CD4-positive, alpha-beta T cell treated with Interleukin-17A for 4 hours (primary cell): ENCODE measurements at regions not wholly inside any gene's neighbourhood (a gene's known extent, or its start where the extent isn't known, plus 50 kb on each side); places are given as distances from the start of the nearest gene placed in this dataset.

Experiments used
- DNase-seq: peaks from one replicate; pipeline ENCODE4 v3.0.0-alpha.2; 2020; ENCODE audit warnings: mixed read lengths

DNA sequence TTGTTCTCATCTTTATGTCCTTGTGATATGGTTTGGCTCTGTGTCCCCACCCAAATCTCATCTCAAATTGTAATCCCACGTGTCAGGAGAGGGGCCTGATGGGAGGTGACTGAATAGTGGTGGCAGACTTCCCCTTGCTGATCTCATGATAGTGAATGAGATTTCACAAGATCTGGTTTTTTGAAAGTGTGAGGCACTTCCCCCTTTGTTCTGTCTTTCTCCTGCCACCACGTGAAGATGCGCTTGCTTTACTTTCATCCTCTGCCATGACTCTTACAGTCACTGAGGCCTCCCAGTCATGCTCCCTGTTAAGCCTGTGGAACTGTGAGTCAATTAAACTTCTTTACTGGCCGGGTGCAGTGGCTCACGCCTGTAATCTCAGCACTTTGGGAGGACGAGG, 161.0 kb downstream of the HERPUD2 start:
- DNase-seq, result no peak

DNA sequence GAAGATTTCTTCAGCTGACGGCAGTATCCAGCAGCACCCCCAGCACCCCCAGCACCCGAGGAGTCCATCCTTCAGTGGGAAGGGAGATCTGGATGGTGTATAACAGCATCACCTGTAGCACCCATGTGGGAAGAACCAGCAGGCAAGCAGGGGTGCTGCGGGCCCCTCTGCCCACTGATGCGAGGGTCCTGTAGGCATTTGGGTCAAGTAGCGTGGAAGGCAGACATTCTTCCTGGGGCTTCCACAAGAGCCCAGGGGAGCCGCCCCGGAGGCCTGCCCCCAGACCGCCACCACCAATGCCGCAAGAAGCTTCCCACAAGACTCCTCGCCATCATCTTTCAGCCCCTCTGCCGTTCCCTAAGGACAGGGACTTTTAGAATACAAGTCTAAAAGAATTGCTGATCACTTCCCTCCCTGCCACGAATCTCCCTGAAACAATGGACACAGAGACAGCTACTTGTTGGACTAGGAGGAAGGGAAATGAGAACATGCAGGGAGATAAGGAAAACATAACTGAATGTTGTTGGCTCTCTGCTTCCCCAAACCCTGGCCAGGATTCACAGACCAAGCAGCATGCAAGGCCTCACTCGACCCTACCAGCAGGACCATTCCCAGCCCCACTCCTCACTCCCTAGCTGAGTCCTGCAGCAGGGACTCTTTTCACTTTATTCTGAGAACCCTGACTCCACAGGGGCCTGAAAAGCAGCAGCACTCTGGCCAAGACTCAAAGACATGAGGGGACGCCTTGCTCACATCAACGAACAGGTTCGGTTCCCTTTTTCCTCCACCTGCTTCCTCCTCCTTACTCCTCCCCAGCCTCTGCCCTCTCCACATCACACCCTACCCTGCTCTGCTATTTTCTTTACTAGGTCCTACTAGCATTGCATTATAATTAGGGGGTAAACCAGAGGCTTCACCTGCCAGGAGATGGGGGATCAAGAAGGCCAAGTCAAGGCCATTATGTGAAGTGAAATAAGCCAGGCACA, 164.5 kb downstream of the HERPUD2 start:
- no peak for DNase-seq

DNA sequence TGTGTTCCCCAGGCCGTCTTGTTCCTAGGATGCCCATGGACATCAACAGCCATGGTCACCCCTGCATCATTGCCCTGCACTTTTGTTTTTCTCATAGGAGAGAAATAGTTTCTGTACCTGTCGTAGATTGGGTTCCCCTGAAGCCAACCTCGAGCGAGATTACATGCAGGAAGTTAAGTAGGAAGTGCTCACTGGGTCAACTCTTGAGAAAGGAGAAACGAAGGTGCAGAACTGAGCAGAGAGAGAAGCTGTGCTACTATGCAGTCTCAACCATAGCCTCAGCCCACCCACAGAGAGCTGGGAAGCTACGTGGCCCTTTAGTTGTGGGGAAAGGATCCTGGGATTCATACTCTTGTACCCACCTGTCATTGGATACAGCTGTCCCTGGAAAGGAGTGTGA, 165.2 kb downstream of the HERPUD2 start:
- DNase-seq, result no peak

DNA sequence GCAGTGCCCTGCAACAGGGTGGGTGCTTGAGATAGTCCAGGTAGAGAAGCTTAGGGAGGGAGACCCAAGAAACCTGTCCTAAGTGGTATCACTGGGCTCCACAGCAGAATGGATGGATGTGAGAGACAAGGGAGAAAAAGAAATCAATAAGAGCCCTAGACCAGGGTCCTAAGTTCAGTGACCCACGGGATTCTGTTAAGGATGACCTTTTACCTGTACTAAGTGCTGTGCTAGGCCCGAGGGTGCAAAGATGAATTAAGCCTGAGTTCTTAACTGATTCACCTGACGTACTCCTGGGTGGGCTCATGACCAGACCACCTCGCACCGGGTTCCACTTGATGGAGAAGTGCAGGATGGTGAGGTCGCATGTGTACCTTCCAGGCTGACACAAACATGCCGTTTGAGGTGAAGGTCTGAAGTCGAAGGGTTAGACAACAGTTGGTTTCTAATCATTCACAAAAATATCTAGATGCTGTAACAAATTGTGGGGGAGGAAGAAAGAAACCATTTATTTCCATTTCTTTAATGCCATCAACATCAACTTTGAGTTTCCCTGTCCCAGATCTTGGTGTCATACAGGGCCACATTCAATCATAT, 166.5 kb downstream of the HERPUD2 start:
- no peak for DNase-seq

DNA sequence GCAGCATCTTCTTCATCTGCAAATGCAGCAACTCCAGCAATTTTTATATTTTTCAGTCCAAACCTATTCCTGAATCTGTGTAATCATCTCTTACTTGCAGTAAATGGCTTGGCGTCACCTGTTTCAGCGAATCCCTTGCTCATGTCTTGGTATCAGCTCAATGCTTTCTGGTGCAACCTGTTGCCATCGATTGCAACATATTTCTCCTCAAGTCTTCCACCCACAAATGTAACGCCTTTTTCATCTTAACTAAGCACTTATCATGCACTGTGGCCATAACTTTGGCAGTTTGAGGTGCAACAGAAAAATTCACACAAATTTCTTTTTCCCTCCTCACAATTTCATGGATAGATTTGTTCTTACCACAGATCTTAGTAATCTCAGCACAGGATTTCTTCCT, 168.3 kb downstream of the HERPUD2 start:
- DNase-seq, result no peak

DNA sequence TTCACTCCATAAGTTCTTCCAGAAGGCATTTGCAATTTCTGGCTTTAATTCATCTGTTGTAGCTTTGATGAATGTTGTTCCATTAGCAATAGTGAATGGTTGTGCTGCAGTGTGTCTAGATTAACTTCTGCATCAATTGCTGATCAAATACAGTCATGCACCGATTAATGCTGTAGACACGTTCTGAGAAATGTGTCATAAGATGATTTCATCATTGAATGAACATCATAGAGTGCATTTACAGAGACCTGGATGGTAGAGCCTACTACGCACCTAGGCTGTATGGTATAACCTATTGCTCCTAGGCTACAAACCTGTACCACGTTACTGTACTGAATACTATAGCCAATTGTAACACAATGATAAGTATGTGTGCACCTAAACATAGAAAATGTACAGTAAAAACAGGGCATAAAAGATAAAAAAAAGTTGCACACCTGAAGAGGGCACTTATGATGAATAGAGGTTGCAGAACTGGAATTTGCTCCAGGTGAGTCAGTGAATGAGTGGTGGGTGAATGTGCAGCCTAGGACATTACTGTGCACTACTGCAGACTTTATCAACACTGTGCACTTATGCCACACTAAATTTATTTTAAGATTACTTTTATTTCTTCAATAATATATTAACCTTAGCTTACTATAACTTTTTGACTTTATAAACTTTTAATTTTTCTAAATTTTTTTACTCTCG, 170.7 kb downstream of the HERPUD2 start:
- no peak for DNase-seq

DNA sequence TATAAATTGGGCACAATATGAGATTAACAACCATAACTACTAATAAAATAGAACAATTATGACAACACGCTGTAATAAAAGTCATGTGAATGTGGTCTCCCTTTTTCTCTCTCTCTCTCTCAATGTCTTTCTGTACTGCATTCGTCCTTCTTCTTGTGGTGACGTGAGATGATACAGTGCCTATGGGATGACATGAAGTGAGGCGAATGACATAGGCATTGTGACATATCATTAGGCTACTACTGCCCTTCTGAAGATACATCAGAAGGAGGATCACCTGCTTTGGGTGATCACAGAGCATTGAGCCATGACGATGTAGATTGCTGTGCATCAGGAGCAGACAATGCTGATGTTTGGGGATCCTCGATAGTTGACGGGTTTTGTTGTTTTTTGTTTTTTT, 171.6 kb downstream of the HERPUD2 start:
- DNase-seq, result no peak

DNA sequence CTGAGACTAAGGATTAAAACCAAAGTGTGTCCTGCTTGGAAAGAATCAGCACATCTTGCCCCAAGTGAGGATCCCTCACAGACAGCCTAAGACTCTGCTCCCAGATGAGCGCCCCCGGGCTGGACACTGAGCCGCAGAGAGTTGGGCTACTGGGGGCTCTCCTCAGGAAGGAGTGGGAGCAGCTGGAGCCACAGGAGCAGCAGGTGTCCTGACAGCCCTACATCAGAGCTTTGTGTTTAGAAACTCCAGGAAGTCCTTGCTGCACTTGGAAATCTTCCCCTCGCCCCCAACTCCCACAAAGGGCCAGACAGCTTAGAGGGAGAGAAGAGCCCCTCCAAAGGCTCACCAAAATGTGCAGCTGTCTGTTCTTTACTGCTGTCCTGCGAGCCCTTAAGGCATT, 172.2 kb downstream of the HERPUD2 start:
- DNase-seq, result no peak

DNA sequence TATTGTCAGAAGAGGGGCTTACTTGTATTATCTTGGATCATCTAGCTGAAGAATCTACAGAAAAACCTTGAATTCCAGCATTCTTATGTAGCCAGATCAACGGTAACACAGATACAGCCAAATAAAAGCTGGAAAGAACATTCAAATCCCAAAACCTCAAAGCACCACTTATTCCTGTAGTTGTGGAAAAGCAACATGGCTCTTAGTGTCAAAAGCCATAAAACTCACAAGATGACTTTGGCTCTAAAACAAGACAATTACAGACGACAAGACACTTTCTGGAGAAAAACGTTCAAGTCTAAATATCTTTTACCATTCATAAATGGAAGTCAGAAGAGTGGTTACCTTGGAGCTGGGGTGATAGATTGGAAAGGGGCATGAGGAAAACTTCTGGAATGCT, 173.0 kb downstream of the HERPUD2 start:
- DNase-seq, result no peak

DNA sequence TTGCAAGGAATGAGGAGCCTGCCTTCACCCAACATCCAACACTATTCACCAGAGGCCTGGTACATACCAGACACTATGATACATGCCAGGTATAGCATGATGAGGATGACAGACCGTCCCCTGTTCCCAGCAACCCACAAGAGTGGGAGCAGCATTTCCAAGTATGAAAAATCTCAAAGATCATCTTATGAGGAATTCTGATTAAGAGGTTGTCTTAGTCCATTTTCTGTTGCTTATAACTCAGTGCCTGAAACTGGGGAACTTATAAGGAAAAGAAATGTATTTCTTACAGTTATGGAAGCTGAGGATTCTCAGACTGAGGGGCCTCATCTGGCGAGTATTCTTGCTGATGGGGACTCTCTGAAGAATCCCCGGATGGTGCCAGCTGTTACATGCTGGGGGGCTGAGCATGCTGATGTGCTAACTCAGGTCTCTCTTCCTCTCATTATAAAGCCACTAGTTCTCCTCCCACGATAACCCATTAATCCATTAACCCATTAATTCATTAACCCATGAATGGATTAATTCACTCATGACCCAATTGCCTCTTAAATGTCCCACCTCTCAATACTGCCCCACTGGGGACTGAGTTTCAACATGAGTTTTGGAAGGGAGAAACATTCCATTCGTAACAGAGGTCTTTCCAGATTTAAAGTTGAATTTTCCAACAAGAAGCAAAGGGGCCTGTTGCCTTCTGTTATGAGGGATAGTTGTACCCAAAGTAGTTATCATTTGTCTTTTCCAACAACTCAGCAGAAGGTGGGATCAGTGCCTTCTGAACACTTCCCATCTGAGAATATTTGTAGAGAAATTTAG, 173.9 kb downstream of the HERPUD2 start:
- DNase-seq, result no peak

DNA sequence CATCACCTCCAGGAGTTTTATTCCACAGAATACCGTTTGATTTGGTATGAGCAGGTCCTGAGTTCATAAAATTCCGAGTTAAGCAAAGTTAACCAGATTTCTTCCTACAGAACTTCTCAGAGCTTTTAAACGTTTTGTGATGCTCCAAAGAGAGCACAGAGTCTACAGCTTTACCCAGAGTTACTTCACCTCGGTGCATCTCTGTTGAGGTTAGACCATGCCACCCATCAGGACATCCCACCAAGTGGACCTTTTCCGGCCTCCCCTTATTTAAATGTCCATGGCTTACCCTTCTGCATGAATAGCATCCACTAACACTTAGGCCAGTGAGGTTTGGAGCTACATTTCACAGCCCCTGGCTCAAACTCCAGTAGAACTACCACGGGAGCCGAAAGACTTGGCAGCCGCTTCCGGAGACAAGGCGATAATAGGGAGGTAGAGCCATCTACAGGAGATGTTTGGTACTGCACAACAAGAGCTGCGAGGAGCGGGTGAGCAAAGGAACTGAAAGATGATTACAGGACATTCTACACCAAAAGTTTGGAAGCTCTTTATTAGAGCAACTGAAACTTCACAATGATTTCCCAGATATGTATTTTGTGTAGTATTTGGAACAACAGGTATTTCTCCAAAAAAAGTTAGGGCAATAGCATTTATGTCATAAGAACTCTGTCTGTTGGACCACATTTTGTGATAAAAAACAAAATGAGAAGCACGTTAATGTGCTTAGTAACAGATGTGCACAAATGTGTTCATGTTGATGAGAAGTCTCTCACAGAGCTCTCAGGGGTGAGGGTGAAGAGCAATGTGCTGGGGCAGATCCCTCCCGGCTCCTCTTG, 174.7 kb downstream of the HERPUD2 start:
- DNase-seq, result peak; percentile 42

DNA sequence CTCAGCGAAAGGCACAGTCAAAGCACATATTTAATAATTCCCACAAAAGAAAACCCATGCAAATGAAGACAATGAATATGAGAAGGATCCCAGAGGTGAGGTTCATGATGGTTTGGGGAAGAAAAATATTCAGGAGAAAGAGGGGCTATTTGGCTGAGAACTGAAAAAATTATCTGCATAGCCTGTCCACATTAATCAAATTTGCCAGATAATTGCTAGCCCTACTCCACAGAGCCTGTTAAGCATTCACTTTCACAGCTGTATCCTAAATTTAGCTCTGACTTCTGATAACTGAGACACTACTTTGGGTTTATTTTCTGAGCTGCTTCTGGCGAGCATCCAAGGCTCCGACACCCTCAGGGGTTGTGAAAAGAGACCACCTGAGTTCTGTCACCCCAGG, 176.2 kb downstream of the HERPUD2 start:
- DNase-seq, result no peak

DNA sequence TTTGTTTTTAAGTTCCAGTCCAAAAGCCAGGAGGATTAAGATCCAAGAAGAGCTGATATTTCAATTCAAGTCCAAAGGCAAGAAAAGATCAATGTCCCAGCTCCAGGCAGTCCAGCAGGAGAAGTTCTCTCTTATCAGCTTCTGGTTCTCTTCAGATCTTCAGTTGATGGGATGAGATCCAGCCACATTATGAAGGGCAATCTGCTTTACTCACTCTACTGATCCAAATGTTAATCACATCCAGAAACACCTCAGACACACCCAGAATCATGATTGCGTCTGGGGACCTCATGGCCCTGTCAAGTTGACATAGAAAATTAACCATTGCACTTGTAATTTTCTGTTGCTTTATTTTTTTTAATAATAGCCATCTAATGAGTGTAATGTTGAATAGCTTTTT, 178.4 kb downstream of the HERPUD2 start:
- no peak for DNase-seq

DNA sequence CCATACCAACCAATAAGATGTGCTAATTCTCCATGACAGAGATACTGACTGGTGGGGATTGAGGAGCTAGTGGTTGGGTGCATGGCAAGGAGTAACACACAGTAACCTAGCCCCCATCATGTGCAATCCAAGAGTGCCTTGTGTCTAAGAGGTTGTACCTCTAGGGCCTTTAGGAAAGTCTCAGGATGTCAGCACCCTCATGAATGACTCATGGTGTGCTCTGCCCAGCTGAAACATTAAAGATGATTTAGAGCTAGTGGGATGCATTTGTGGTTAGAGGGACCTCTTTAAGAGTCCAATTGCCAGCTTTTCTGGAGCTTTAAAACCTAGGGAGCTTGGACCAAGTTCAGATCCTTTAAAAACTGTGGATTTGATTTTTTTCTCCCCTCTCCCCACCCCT, 181.1 kb downstream of the HERPUD2 start:
- no peak for DNase-seq

DNA sequence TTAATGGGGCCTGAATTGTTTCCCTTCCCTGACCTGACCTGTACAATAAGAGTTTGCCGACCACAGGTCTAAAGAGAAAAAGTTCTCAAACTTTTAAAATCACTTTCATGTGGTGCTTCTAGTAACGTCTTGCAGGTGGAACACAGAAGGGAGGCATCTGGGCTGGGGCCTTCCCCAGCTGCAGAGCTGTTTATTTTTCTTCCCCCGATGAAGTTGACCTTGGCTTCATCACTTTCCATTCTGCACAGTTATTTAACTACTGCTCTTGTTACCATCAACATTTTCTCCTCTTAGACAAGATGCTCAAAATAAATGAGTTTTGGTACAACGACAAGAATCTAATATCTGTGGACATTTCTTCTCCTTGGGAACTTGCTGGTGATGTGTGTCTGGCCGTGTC, 181.7 kb downstream of the HERPUD2 start:
- no peak for DNase-seq

DNA sequence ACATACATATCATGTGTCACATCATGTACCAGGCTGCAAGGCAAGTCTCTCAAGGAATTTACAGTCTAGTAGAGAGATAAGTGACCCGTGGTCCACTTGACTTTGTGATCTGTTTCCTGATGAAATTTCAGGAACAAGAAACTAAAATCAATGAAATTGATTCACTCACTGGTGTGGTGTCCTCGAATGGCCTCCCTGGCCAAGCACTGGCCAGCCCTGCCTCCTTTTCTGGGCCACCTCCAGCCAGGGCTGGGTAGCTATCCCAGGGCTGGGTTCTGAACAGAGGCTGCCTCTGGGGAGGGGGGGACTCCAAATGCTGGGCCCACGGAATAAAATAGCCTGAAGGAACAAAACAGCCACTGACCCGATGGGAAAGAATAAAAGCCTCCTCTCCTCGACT, 182.2 kb downstream of the HERPUD2 start:
- no peak for DNase-seq

DNA sequence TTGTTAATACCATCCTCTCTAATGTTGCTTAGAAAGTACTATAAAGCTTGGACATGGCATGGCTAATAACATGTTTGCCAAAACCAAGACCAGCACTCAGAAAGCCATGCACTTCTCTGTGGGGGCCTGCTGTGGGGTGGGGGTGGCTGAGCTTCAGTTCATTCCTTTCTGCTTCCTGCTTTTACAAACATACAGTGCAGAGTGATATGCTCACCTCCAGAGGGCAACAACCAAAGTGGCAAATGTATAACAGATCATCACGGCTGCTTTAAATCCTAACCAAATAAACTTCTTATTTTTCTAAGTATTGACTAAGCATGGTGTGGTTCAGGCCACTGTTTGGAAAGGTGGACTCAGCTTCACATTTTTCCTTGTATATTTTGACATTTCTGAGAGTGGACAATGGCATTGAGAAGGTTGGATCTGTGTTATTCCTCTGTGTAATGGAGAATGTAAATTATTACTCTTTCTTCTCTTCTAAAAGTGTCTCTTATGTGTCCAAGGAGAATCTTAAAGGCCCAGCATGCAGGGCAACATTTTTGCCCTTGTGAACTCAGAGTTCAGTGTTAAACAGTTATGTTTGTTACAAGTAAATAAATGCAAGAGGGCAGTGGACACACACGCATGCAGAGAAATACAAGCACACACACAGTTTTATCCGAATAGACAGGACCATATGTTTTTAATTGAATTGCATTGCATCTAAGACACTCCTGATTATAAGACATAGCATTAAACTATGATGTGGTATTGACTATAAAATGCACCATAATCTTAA, 186.1 kb downstream of the HERPUD2 start:
- no peak for DNase-seq

DNA sequence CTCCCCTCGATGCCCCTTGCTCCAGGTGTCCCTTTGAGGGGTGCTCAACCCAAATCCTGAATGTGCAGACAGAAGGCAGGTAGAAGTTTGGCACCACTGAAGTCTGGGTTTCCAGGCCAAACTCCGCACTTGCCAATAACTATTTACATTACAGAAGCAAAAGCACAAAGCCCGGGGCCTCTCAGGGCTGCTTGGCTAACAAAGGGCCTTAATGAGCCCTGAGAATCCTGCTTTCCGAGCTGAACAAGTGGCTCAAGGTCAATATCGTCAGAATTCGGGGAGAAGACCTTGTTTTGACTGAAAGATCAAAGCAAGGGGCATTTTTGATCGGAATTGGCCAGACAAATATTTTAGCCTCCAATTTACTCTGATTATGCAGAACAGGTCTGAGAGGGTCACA, 189.9 kb downstream of the HERPUD2 start:
- DNase-seq, result no peak

DNA sequence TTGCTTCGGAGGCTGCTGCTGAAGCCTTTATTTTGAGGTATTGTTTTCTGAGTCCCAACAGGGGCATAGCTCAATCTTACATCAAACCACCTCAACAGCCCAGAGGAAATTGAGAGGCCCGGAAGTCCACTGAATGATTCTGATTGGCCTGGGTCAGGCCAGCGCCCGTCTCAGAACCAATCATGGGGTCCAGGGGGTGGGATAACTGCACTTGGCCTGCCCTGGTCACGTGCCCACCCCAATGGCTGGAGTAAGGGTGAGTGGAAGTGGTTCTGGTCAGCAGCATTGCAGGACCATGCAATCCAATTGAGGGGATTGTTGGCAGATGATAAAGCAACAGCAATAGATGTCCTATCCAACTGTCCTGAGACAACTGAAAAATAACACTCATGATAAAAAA, 190.6 kb downstream of the HERPUD2 start:
- DNase-seq, result no peak

DNA sequence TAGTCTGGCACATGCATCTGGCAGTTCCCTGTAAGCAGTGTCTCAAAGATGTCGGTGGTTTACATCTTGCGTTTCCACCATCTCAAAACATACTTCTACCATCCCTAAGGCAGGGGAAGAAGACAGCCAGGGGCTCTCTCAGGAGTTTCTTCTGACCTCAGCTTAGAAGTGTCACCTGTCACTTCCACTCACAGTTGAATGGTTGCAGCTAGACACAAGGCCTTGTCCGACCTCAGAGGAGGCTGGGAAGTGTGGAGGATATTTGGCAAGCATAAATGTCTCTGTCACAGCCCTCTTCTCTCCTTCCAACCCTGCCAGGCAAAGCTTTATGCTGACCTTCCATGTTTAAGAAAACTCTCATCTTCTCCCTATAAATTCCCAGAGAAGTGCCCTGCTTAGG, 193.3 kb downstream of the HERPUD2 start:
- DNase-seq, result no peak

DNA sequence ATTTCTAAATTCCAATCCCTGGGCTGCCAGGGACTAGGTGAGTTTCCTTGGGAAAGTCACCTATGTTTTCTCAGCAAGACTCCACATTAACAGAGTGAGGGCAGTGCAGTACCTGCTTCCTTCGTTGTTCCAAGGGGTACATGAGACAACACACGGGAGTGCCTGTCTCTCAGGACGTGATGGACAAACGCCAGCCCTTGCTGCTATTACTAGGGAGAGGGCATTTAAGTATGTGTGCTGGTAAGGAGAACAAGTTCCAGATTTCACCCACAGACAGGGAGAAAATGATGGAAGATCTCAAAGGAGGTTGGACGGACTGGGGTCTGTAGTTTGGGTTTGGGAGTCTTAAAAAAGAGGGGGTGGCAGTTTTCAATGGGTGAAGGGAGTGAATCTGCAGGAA, 195.7 kb downstream of the HERPUD2 start:
- DNase-seq, result no peak
